ENCODE measurements at regions not wholly inside any gene's neighbourhood (a gene's known extent, or its start where the extent isn't known, plus 50 kb on each side); places are given as distances from the start of the nearest gene placed in this dataset.

DNA sequence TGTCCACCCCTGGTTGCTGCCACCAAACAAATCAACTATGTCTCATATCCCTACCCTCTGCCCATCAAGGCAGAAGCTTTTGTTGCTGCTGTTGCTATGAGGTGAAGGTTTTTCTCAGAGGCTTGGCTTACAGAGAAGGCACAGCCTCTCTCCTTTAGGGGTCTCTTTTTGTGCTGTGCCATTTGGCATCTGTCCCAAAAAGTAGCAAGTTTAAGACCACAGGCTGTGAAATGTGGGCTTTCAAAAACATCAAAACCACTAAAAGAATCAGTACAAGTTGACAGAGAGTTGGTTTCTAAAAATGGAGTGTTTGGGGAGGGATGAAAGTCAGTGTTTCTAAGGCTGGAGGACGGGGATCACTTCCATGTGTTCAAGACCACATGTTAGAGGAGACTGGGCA is 634.9 kb downstream of the BCOR start:
- H3K4me1 ChIP-seq = no peaks in the 10 kb centered on the region
- no peak overlapping the region for H3K4me3 ChIP-seq
- no peak overlapping the region for H3K27ac ChIP-seq
- no peaks in the 10 kb centered on the region for H3K27me3 ChIP-seq
- WGBS, 2 donors = 38 to 48% methylated on average over 1 of the region's 1 CpG
- H3K9me3 ChIP-seq = no peaks in the 10 kb centered on the region
- no peak for DNase-seq (ENCODE audit: low spot score in 2 of 2)
- TF ChIP-seq EP300 (IDR thresholded peaks at IDR 0.05) (no peak), POLR2A (IDR thresholded peaks at IDR 0.05) (no peak)
- TF ChIP-seq, protein P1, sequence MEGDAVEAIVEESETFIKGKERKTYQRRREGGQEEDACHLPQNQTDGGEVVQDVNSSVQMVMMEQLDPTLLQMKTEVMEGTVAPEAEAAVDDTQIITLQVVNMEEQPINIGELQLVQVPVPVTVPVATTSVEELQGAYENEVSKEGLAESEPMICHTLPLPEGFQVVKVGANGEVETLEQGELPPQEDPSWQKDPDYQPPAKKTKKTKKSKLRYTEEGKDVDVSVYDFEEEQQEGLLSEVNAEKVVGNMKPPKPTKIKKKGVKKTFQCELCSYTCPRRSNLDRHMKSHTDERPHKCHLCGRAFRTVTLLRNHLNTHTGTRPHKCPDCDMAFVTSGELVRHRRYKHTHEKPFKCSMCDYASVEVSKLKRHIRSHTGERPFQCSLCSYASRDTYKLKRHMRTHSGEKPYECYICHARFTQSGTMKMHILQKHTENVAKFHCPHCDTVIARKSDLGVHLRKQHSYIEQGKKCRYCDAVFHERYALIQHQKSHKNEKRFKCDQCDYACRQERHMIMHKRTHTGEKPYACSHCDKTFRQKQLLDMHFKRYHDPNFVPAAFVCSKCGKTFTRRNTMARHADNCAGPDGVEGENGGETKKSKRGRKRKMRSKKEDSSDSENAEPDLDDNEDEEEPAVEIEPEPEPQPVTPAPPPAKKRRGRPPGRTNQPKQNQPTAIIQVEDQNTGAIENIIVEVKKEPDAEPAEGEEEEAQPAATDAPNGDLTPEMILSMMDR (IDR thresholded peaks at IDR 0.05) = no peak
- no peaks in the 10 kb centered on the region for H3K36me3 ChIP-seq

DNA sequence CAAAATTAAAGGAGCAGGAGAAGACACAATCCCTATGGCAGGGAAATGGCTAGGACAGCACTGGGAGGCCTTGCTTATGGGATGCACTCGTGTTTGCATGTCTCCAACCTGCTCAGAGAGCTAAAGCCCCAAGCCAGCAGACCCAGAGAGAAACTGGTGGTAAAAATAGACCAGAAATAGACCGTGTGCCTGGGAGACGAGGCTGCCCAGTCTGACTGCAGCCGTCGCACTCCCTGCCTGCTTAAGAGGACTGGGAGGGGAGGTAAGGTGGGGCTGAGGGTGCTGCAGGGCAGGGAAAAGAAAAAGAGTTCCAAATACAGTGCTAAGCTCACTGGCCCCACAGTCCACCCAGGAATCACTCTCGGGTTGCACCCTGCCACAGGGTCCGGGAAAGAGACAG is 633.5 kb downstream of the BCOR start:
- Histone ChIP-seq H3K27me3 (no peaks in the 10 kb centered on the region), H3K27ac (no peak overlapping the region), H3K4me1 (no peaks in the 10 kb centered on the region), H3K4me3 (no peak overlapping the region), H3K9me3 (no peaks in the 10 kb centered on the region), H3K36me3 (no peaks in the 10 kb centered on the region)
- TF ChIP-seq POLR2A (IDR thresholded peaks at IDR 0.05) (no peak), EP300 (IDR thresholded peaks at IDR 0.05) (no peak)
- TF ChIP-seq, protein P1 (IDR thresholded peaks at IDR 0.05) = no peak
- 62 to 69% methylated on average over 7 of the region's 7 CpGs for WGBS, 2 donors
- no peak for DNase-seq (ENCODE audit: low spot score in 2 of 2)

DNA sequence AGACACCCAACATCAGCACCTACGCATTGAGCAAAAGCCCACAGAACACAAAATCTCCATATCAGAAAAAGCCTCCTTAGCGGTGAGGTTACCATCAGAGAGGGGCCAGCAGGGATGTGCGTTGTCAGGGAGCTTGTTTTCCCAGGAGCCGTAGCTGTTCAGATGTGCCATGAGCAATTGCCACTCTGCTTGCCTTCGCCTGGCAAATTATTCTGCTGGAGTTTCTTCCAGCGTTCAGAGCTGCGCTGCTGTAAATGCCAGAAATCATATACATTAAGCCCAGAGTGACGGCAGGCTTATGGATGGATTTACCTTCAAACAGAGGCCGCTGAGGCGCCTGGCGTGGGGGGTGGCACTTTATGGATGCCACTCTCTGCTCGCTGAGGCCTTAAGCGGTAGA is 632.3 kb downstream of the BCOR start:
- 87 to 100% methylated on average over 1 to 13 of the region's 13 CpGs for WGBS, 2 donors
- DNase-seq (ENCODE audit: low spot score in 2 of 2) = no peak
- H3K4me3 ChIP-seq = no peak overlapping the region
- no peaks in the 10 kb centered on the region for H3K36me3 ChIP-seq
- no peaks in the 10 kb centered on the region for H3K27me3 ChIP-seq
- no peak for TF ChIP-seq POLR2A (IDR thresholded peaks at IDR 0.05)
- H3K27ac ChIP-seq = no peak overlapping the region
- H3K9me3 ChIP-seq = no peaks in the 10 kb centered on the region
- peaks cover 0 to 1% (median under 1%) of the 10 kb centered on the region in 4 donors for H3K4me1 ChIP-seq

DNA sequence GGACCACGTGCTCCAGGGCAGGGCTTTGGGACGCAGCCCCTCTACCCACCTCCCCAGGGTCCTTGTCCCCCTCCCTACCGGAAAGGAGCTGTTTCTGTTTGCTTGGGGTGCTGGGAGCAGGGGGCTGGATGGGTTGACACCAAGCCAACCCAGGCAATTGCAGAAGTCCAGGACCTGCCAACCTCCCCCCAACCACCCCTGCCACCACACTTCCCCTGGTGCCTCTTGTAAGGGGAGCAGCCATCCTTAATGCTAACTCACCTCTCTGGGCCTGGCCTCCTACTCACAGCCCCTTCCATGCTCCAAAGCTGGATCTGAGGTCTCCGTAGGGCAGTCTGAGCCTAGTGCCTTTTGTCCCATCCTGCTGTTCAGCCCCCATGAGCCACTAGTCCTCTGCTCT is 631.9 kb downstream of the BCOR start:
- no peaks in the 10 kb centered on the region for H3K27me3 ChIP-seq

DNA sequence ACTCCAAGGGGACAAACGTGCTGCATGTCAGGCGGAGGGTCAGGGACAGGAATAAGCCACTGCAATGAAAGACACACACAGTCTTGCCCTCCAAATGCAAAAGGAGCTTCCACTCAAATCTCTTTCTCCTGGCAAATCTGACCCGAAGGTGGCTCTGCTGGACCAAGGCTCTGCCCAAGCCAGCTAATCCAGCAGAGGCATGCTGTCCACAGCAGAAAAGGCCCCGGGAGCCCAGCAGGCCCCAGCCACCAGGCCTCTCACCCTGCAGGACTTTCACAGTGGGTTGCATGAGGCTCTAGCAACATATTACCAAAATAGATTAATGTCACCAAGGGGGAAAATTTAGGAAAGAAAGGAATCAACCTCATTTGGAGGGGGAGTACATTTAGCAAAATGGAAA is 628.6 kb downstream of the BCOR start:
- 50 to 67% methylated on average over 1 to 4 of the region's 4 CpGs for WGBS, 2 donors
- H3K9me3 ChIP-seq = no peaks in the 10 kb centered on the region
- no peak for DNase-seq (ENCODE audit: low spot score in 2 of 2)
- peaks cover 0 to 15% (median 2%) of the 10 kb centered on the region in 4 donors for H3K4me1 ChIP-seq
- no peaks in the 10 kb centered on the region for H3K36me3 ChIP-seq
- H3K4me3 ChIP-seq = no peak overlapping the region
- no peak overlapping the region for H3K27ac ChIP-seq
- no peaks in the 10 kb centered on the region for H3K27me3 ChIP-seq
- TF ChIP-seq, protein P1 (IDR thresholded peaks at IDR 0.05) = no peak
- TF ChIP-seq POLR2A (IDR thresholded peaks at IDR 0.05) (no peak), EP300 (IDR thresholded peaks at IDR 0.05) (no peak)

More for the DNA sequence above, 631.9 kb downstream of the BCOR start:
- TF ChIP-seq POLR2A (IDR thresholded peaks at IDR 0.05) (no peak), EP300 (IDR thresholded peaks at IDR 0.05) (no peak)
- TF ChIP-seq, protein P1 (IDR thresholded peaks at IDR 0.05) = no peak
- H3K36me3 ChIP-seq = no peaks in the 10 kb centered on the region
- no peak overlapping the region for H3K4me3 ChIP-seq
- no peak overlapping the region for H3K27ac ChIP-seq
- no peak for DNase-seq (ENCODE audit: low spot score in 2 of 2)
- no peaks in the 10 kb centered on the region for H3K9me3 ChIP-seq
- WGBS, 2 donors = 76 to 100% methylated on average over 2 to 4 of the region's 4 CpGs
- H3K4me1 ChIP-seq = peaks cover 0 to 5% (median 2%) of the 10 kb centered on the region in 4 donors
